COLO668 (cell line): ENCODE measurements at regions not wholly inside any gene's neighbourhood (a gene's known extent, or its start where the extent isn't known, plus 50 kb on each side); places are given as distances from the start of the nearest gene placed in this dataset.
"Not testable (repeated sequence)": the region's sequence is repeated elsewhere in the genome, so short reads cannot be mapped to it uniquely, and the experiment has no call there.

ENCODE experiments used
- DNase-seq: peaks from one replicate; lab custom pipeline; 2025; ENCODE audit not compliant: unreplicated experiment; lab: John Stamatoyannopoulos, UW

- no peak for DNase-seq
Observed at GRCh38 chr6:18527836-18528743, 140.9 kb downstream of the RNF144B start.

GRCh38 chr6:18530201-18530600, 143.1 kb downstream of the RNF144B start:
- DNase-seq: no peak

- no peak for DNase-seq
Observed at GRCh38 chr6:18532139-18532538, 145.0 kb downstream of the RNF144B start.

- DNase-seq: no peak
Observed at GRCh38 chr6:18533793-18534192, 146.6 kb downstream of the RNF144B start.

GRCh38 chr6:18536591-18537055, 149.5 kb downstream of the RNF144B start:
- no peak for DNase-seq

- no peak for DNase-seq
Observed at GRCh38 chr6:18538315-18538714, 151.2 kb downstream of the RNF144B start.

- DNase-seq: no peak
Observed at GRCh38 chr6:18543051-18543450, 155.9 kb downstream of the RNF144B start.

GRCh38 chr6:18545142-18545541, 158.0 kb downstream of the RNF144B start:
- not testable (repeated sequence) for DNase-seq

- DNase-seq: no peak
Observed at GRCh38 chr6:18545726-18546125, 158.6 kb downstream of the RNF144B start.

- DNase-seq: no peak
Observed at GRCh38 chr6:18550119-18550518, 163.0 kb downstream of the RNF144B start.

GRCh38 chr6:18551228-18551627, 164.1 kb downstream of the RNF144B start:
- no peak for DNase-seq

- no peak for DNase-seq
Observed at GRCh38 chr6:18555750-18556149, 168.6 kb downstream of the RNF144B start.

GRCh38 chr6:18561037-18561750, 174.0 kb downstream of the RNF144B start:
- DNase-seq: no peak

GRCh38 chr6:18562726-18563125, 175.6 kb downstream of the RNF144B start:
- DNase-seq: no peak

- DNase-seq: no peak
Observed at GRCh38 chr6:18564775-18565174, 177.6 kb downstream of the RNF144B start.

- DNase-seq: no peak
Observed at GRCh38 chr6:18565231-18565630, 178.1 kb downstream of the RNF144B start.

- DNase-seq: no peak
Observed at GRCh38 chr6:18567380-18567779, 180.2 kb downstream of the RNF144B start.

GRCh38 chr6:18577491-18577890, 190.3 kb downstream of the RNF144B start:
- DNase-seq: no peak

- no peak for DNase-seq
Observed at GRCh38 chr6:18579166-18579565, 192.0 kb downstream of the RNF144B start.

- DNase-seq: no peak
Observed at GRCh38 chr6:18579869-18580268, 192.7 kb downstream of the RNF144B start.

- no peak for DNase-seq
Observed at GRCh38 chr6:18584372-18584771, 197.2 kb downstream of the RNF144B start.

GRCh38 chr6:18585032-18585573, 198.0 kb downstream of the RNF144B start:
- DNase-seq: peak; percentile 60
